Keratinocyte (primary cell): ENCODE measurements at regions not wholly inside any gene's neighbourhood (a gene's known extent, or its start where the extent isn't known, plus 50 kb on each side); places are given as distances from the start of the nearest gene placed in this dataset.

Source experiments
- CTCF ChIP-seq, 3 experiments: IDR thresholded peaks in 1 of 3; conservative IDR thresholded peaks in 1 of 3; optimal IDR thresholded peaks in 1 of 3; 2 replicates in 2 of 3; 3 replicates in 1 of 3; pipeline versions ENCODE3 to v1.5.1; 2011; ENCODE audit warnings: low read length in 3 of 3, mild to moderate bottlenecking in 3 of 3, moderate library complexity in 2 of 3, control low read depth in 1 of 3, inconsistent platforms in 1 of 3; ENCODE audit not compliant: insufficient read depth in 2 of 3; ENCODE audit errors: extremely low read depth in 1 of 3
- EZH2 ChIP-seq: IDR thresholded peaks from one replicate; pipeline ENCODE4 v1.6.1; 2012; ENCODE audit warnings: inconsistent platforms, mild to moderate bottlenecking, low read length, moderate library complexity

- TF ChIP-seq CTCF (optimal IDR thresholded peaks at IDR 0.05 in 1 of 3, IDR thresholded peaks at IDR 0.05 in 1 of 3, conservative IDR thresholded peaks at IDR 0.05 in 1 of 3; ENCODE audit: extremely low read depth in 1 of 3, insufficient read depth in 2 of 3, low read length in 3 of 3): no peak
- no peak for TF ChIP-seq EZH2
Observed at GRCh38 chr12:114904254-114905003, 220.5 kb upstream of the TBX3 start.
